Spleen (tissue), 11 donors: ENCODE measurements at regions not wholly inside any gene's neighbourhood (a gene's known extent, or its start where the extent isn't known, plus 50 kb on each side); places are given as distances from the start of the nearest gene placed in this dataset.

Experiments used
- DNase-seq: peaks from one replicate; pipeline ENCODE4 v3.0.0-alpha.2; 2020
- H3K27ac ChIP-seq, 8 donors: fragments of 200-600 bp; sonication (generic) in 7 of 8; 1 replicate in 4 of 8; 2 replicates in 4 of 8; pipeline versions ENCODE4 v1.5.0 to v1.8.0; 2016 to 2021; ENCODE audit warnings: inconsistent platforms in 4 of 8, mild to moderate bottlenecking in 4 of 8, moderate library complexity in 1 of 8
- H3K27me3 ChIP-seq, 7 donors: fragments of 200-600 bp; sonication (generic) in 6 of 7; replicated peaks in 1 of 7; 1 replicate in 4 of 7; 2 replicates in 3 of 7; pipeline versions ENCODE4 v1.5.0 to v1.8.0; 2016 to 2021; ENCODE audit warnings: inconsistent platforms in 3 of 7, mild to moderate bottlenecking in 1 of 7
- H3K36me3 ChIP-seq, 6 donors: fragments of 200-600 bp; sonication (generic) in 5 of 6; 1 replicate in 4 of 6; 2 replicates in 2 of 6; pipeline versions ENCODE4 v1.5.0 to v1.8.0; 2016 to 2021; ENCODE audit warnings: inconsistent platforms in 2 of 6
- H3K4me1 ChIP-seq, 6 donors: fragments of 200-600 bp; sonication (generic) in 5 of 6; 1 replicate in 3 of 6; 2 replicates in 3 of 6; pipeline versions ENCODE4 v1.5.0 to v1.8.0; 2016 to 2021; ENCODE audit warnings: inconsistent platforms in 3 of 6
- H3K4me3 ChIP-seq, 8 donors: fragments of 200-600 bp; sonication (generic) in 7 of 8; 1 replicate in 4 of 8; 2 replicates in 4 of 8; pipeline versions ENCODE4 v1.5.0 to v1.8.0; 2016 to 2021; ENCODE audit warnings: inconsistent platforms in 4 of 8, mild to moderate bottlenecking in 4 of 8, moderate library complexity in 2 of 8
- H3K9me3 ChIP-seq, 8 donors: fragments of 200-600 bp; sonication (generic) in 7 of 8; 1 replicate in 4 of 8; 2 replicates in 4 of 8; pipeline versions ENCODE4 v1.5.0 to v1.8.0; 2016 to 2021; ENCODE audit warnings: inconsistent platforms in 4 of 8
- CTCF ChIP-seq, 11 experiments: fragments of 200-600 bp in 7 of 11; fragments of 450-650 bp in 4 of 11; sonication (generic) in 4 of 11; IDR thresholded peaks in 8 of 11; conservative IDR thresholded peaks in 3 of 11; 1 replicate in 7 of 11; 2 replicates in 4 of 11; pipeline versions ENCODE4 v1.4.0 to v1.8.0; 2016 to 2021; ENCODE audit warnings: antibody characterized with exemption in 11 of 11, inconsistent platforms in 4 of 11, mild to moderate bottlenecking in 1 of 11
- POLR2A ChIP-seq, 3 donors: fragments of 450-650 bp; IDR thresholded peaks; one replicate each; pipeline ENCODE4 v1.5.1; 2017; ENCODE audit warnings: antibody characterized with exemption in 3 of 3, mild to moderate bottlenecking in 1 of 3
- POLR2AphosphoS5 ChIP-seq, 3 donors: sonication (generic); formaldehyde crosslinking; IDR thresholded peaks; one replicate each; pipeline ENCODE4 v1.5.1; 2017; ENCODE audit warnings: antibody characterized with exemption in 3 of 3
- WGBS, 5 donors: extraction: QIAGEN DNeasy Blood & Tissue Kit in 3 of 5; methylation state at CpG; one replicate each; pipeline versions ENCODE4 v1.1.5 to v1.1.7; 2013 to 2018; 5-methylcytosine and 5-hydroxymethylcytosine counted together
- intact Hi-C: fragments of 100-400 bp; cut with DNase I; formaldehyde crosslinking; loops from one replicate; pipeline ENCODE4 v1.15.0; 2023; ENCODE audit warnings: low total_unique reads
- donor health status: healthy with polysubstance abuse.
- donor health status: DM: no; HTN: no; CAD: no; lungs with moderate emphysema.
- donor health status: DM: no; HTN: no; CAD: no.
- donor health status: Bipolar disorder and iron deficiency.
- donor health status: healthy.
- donor health status: DM: no; HTN: no; CAD: no.
- donor health status: DM: yes; HTN: yes; CAD: no.

- Histone ChIP-seq H3K27me3 (peaks cover 0 to 13% (median 0%) of the 10 kb centered on the region in 7 donors), H3K4me1 (no peaks in the 10 kb centered on the region), H3K27ac (no peak overlapping the region), H3K4me3 (no peak overlapping the region), H3K36me3 (no peaks in the 10 kb centered on the region), H3K9me3 (peaks cover 0 to 14% (median 6%) of the 10 kb centered on the region in 8 donors)
- DNase-seq = no peak
- intact Hi-C loops = no loop called here
- no peak for TF ChIP-seq POLR2AphosphoS5 (IDR thresholded peaks at IDR 0.05)
- no peak for TF ChIP-seq CTCF (IDR thresholded peaks at IDR 0.05 in 8 of 11, conservative IDR thresholded peaks at IDR 0.05 in 3 of 11)
- TF ChIP-seq POLR2A (IDR thresholded peaks at IDR 0.05) = no peak
These were observed 75.6 kb upstream of the CCDC150 start for GRCh38 chr2:196563876-196564275.

DNA sequence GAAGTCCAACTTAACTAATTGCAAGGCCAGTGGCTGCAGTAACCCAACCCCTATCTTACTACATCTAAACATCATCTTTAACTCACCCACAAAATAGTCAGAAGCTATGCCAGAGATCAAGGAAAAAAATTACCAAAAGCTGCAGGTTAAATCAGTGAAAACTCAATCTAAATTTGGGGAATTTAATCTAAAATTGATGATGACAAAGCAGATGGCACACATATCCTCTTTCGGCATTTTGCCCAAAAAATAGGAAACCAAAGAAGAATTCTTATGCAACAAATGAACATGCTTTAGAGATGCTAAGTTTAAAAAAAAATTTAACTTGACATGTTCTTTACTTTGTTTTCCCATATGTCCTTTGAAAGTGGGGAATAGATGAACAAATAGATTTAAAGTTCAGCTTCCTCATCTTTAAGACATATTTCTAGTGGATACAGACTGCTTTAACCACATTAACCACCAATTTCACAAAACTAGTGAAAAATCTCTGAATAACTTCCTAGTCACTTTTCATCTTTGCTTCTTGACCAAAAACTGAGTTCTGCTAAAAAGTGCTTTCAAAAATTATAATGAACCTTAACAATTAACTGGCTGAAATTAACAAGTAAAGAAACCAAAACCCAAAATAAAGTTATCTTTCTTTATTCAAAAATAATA, 74.3 kb upstream of the CCDC150 start:
- peaks cover 0 to 14% (median 6%) of the 10 kb centered on the region in 8 donors for H3K9me3 ChIP-seq
- peaks cover 0 to 14% (median 0%) of the 10 kb centered on the region in 7 donors for H3K27me3 ChIP-seq
- no peak overlapping the region for H3K27ac ChIP-seq
- H3K36me3 ChIP-seq = no peaks in the 10 kb centered on the region
- DNase-seq = no peak
- intact Hi-C loops = no loop called here
- TF ChIP-seq CTCF (IDR thresholded peaks at IDR 0.05 in 8 of 11, conservative IDR thresholded peaks at IDR 0.05 in 3 of 11) = no peak
- no peak for TF ChIP-seq POLR2A (IDR thresholded peaks at IDR 0.05)
- TF ChIP-seq POLR2AphosphoS5 (IDR thresholded peaks at IDR 0.05) = no peak
- H3K4me1 ChIP-seq = no peaks in the 10 kb centered on the region
- no peak overlapping the region for H3K4me3 ChIP-seq
- WGBS, 5 donors = 39 to 60% (median 55%) methylated on average over 1 of the region's 1 CpG

DNA sequence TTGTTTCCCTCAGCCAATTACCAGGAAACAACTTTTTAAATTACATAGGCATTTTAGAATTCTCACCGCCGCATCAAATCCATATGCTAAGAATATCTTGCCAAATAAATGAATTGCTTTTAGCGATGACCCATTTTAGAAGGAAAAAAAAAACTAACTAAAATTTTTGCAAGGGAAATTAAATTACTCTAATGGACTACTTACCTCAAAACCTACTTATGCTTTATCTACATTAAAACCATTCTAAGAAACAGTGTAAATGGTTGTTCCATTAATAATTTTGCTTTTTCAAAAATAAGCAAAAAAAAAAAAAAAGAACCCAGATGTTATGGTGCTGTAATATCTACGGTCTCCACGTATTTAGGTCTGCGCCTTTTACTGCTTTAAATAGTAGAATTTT, 73.5 kb upstream of the CCDC150 start:
- no peak for DNase-seq
- H3K4me3 ChIP-seq = no peak overlapping the region
- WGBS, 5 donors = 93 to 97% (median 95%) methylated on average over 6 of the region's 6 CpGs
- H3K4me1 ChIP-seq = no peaks in the 10 kb centered on the region
- no peak overlapping the region for H3K27ac ChIP-seq
- peaks cover 0 to 11% (median 3%) of the 10 kb centered on the region in 8 donors for H3K9me3 ChIP-seq
- TF ChIP-seq POLR2AphosphoS5 (IDR thresholded peaks at IDR 0.05) (no peak), CTCF (IDR thresholded peaks at IDR 0.05 in 8 of 11, conservative IDR thresholded peaks at IDR 0.05 in 3 of 11) (no peak), POLR2A (IDR thresholded peaks at IDR 0.05) (no peak)
- no peaks in the 10 kb centered on the region for H3K36me3 ChIP-seq
- intact Hi-C loops = no loop called here
- H3K27me3 ChIP-seq = peaks cover 0 to 14% (median 0%) of the 10 kb centered on the region in 7 donors

DNA sequence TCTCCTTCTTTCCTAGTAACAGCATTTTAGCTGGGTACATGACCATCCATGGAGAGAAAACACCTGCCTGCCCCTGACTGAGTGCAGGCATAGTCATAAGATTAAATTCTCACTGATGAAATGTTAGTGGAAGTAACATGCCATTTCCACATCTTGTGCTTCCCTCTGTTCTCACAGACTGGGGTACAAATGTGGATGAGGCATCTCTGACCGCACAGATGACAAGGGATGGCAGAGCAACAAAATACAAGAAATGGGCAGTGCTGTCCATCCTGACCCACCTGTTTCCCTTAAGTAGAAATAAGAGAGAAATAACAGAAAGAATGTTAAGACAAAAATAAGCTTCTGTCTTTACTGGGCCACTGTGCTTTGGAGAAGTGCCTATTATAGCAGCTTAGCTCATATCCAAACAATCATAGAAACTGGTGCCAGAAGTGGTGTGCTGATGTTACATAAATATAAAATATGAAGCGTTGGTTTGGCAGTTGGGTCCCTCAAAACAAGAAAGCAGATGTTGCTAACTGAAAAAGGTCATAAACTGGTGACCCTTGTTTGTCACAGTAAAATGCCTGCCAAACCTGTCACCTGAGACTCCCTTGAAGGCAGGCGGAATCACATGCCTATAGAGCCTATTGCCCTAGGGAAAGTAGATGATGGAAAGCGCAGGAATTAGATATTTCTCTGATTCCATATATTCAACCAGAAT, 72.4 kb upstream of the CCDC150 start:
- H3K9me3 ChIP-seq = peaks cover 0 to under 1% (median 0%) of the 10 kb centered on the region in 8 donors
- WGBS, 5 donors = 74 to 84% (median 77%) methylated on average over 4 of the region's 4 CpGs
- DNase-seq = no peak
- TF ChIP-seq POLR2A (IDR thresholded peaks at IDR 0.05) = no peak
- no peak for TF ChIP-seq CTCF (IDR thresholded peaks at IDR 0.05 in 8 of 11, conservative IDR thresholded peaks at IDR 0.05 in 3 of 11)
- no peak for TF ChIP-seq POLR2AphosphoS5 (IDR thresholded peaks at IDR 0.05)
- H3K27ac ChIP-seq = no peak overlapping the region
- intact Hi-C loops = no loop called here
- H3K36me3 ChIP-seq = no peaks in the 10 kb centered on the region
- H3K4me3 ChIP-seq = no peak overlapping the region
- H3K27me3 ChIP-seq = peaks cover 0 to 14% (median 0%) of the 10 kb centered on the region in 7 donors
- no peaks in the 10 kb centered on the region for H3K4me1 ChIP-seq
